ENCODE measurements at regions not wholly inside any gene's neighbourhood (a gene's known extent, or its start where the extent isn't known, plus 50 kb on each side); places are given as distances from the start of the nearest gene placed in this dataset.

DNA sequence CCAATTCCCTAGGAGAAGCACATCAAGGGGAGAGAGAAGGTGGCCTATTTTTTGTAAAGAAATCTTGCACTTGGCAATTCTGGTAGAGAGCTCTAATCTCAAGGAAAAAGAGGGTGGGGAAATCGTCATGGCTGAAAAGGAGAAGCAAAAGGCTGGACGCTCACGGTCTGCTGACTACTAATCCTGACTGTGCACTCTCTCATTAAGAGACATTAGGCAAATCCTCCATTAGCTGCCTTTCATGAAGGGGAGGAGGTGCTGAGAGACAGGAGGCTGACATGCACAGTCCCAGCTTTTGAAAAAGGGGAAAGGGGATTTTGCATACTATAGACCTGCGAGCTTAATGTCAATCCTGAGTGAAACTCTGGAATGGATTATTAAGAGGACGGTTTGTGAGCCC is 170.0 kb downstream of the NR2F2 start (continued):
- TF ChIP-seq EMX1 (CRISPR knock-in tag; IDR thresholded peaks at IDR 0.05), result no peak
- TF ChIP-seq TEAD1 (CRISPR knock-in tag; IDR thresholded peaks at IDR 0.05), result no peak
- no peak for TF ChIP-seq SP1 (CRISPR knock-in tag; conservative IDR thresholded peaks at IDR 0.05)
- TF ChIP-seq GRHL2 (CRISPR knock-in tag; IDR thresholded peaks at IDR 0.05; ENCODE audit: insufficient replicate concordance, severe bottlenecking), result no peak
- TF ChIP-seq ESRRA (CRISPR knock-in tag; IDR thresholded peaks at IDR 0.05; ENCODE audit: borderline replicate concordance), result no peak
- no peak for TF ChIP-seq TP53 (CRISPR knock-in tag; IDR thresholded peaks at IDR 0.05)
- TF ChIP-seq, protein P1, sequence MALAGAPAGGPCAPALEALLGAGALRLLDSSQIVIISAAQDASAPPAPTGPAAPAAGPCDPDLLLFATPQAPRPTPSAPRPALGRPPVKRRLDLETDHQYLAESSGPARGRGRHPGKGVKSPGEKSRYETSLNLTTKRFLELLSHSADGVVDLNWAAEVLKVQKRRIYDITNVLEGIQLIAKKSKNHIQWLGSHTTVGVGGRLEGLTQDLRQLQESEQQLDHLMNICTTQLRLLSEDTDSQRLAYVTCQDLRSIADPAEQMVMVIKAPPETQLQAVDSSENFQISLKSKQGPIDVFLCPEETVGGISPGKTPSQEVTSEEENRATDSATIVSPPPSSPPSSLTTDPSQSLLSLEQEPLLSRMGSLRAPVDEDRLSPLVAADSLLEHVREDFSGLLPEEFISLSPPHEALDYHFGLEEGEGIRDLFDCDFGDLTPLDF (CRISPR knock-in tag; IDR thresholded peaks at IDR 0.05), result no peak
- TF ChIP-seq, protein P2, sequence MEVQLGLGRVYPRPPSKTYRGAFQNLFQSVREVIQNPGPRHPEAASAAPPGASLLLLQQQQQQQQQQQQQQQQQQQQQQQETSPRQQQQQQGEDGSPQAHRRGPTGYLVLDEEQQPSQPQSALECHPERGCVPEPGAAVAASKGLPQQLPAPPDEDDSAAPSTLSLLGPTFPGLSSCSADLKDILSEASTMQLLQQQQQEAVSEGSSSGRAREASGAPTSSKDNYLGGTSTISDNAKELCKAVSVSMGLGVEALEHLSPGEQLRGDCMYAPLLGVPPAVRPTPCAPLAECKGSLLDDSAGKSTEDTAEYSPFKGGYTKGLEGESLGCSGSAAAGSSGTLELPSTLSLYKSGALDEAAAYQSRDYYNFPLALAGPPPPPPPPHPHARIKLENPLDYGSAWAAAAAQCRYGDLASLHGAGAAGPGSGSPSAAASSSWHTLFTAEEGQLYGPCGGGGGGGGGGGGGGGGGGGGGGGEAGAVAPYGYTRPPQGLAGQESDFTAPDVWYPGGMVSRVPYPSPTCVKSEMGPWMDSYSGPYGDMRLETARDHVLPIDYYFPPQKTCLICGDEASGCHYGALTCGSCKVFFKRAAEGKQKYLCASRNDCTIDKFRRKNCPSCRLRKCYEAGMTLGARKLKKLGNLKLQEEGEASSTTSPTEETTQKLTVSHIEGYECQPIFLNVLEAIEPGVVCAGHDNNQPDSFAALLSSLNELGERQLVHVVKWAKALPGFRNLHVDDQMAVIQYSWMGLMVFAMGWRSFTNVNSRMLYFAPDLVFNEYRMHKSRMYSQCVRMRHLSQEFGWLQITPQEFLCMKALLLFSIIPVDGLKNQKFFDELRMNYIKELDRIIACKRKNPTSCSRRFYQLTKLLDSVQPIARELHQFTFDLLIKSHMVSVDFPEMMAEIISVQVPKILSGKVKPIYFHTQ (CRISPR knock-in tag; IDR thresholded peaks at IDR 0.05), result no peak
- TF ChIP-seq, protein P3, sequence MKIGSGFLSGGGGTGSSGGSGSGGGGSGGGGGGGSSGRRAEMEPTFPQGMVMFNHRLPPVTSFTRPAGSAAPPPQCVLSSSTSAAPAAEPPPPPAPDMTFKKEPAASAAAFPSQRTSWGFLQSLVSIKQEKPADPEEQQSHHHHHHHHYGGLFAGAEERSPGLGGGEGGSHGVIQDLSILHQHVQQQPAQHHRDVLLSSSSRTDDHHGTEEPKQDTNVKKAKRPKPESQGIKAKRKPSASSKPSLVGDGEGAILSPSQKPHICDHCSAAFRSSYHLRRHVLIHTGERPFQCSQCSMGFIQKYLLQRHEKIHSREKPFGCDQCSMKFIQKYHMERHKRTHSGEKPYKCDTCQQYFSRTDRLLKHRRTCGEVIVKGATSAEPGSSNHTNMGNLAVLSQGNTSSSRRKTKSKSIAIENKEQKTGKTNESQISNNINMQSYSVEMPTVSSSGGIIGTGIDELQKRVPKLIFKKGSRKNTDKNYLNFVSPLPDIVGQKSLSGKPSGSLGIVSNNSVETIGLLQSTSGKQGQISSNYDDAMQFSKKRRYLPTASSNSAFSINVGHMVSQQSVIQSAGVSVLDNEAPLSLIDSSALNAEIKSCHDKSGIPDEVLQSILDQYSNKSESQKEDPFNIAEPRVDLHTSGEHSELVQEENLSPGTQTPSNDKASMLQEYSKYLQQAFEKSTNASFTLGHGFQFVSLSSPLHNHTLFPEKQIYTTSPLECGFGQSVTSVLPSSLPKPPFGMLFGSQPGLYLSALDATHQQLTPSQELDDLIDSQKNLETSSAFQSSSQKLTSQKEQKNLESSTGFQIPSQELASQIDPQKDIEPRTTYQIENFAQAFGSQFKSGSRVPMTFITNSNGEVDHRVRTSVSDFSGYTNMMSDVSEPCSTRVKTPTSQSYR (CRISPR knock-in tag; IDR thresholded peaks at IDR 0.05), result no peak
- TF ChIP-seq, protein P4, sequence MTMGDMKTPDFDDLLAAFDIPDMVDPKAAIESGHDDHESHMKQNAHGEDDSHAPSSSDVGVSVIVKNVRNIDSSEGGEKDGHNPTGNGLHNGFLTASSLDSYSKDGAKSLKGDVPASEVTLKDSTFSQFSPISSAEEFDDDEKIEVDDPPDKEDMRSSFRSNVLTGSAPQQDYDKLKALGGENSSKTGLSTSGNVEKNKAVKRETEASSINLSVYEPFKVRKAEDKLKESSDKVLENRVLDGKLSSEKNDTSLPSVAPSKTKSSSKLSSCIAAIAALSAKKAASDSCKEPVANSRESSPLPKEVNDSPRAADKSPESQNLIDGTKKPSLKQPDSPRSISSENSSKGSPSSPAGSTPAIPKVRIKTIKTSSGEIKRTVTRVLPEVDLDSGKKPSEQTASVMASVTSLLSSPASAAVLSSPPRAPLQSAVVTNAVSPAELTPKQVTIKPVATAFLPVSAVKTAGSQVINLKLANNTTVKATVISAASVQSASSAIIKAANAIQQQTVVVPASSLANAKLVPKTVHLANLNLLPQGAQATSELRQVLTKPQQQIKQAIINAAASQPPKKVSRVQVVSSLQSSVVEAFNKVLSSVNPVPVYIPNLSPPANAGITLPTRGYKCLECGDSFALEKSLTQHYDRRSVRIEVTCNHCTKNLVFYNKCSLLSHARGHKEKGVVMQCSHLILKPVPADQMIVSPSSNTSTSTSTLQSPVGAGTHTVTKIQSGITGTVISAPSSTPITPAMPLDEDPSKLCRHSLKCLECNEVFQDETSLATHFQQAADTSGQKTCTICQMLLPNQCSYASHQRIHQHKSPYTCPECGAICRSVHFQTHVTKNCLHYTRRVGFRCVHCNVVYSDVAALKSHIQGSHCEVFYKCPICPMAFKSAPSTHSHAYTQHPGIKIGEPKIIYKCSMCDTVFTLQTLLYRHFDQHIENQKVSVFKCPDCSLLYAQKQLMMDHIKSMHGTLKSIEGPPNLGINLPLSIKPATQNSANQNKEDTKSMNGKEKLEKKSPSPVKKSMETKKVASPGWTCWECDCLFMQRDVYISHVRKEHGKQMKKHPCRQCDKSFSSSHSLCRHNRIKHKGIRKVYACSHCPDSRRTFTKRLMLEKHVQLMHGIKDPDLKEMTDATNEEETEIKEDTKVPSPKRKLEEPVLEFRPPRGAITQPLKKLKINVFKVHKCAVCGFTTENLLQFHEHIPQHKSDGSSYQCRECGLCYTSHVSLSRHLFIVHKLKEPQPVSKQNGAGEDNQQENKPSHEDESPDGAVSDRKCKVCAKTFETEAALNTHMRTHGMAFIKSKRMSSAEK (CRISPR knock-in tag; IDR thresholded peaks at IDR 0.05; ENCODE audit: borderline replicate concordance), result no peak
- TF ChIP-seq NR1H2 (CRISPR knock-in tag; IDR thresholded peaks at IDR 0.05), result no peak
- TF ChIP-seq, protein P5, sequence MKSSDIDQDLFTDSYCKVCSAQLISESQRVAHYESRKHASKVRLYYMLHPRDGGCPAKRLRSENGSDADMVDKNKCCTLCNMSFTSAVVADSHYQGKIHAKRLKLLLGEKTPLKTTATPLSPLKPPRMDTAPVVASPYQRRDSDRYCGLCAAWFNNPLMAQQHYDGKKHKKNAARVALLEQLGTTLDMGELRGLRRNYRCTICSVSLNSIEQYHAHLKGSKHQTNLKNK (CRISPR knock-in tag; IDR thresholded peaks at IDR 0.05), result no peak
- TF ChIP-seq, protein P6, sequence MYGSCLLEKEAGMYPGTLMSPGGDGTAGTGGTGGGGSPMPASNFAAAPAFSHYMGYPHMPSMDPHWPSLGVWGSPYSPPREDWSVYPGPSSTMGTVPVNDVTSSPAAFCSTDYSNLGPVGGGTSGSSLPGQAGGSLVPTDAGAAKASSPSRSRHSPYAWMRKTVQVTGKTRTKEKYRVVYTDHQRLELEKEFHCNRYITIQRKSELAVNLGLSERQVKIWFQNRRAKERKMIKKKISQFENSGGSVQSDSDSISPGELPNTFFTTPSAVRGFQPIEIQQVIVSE (CRISPR knock-in tag; IDR thresholded peaks at IDR 0.05; ENCODE audit: borderline replicate concordance), result no peak
- no peak for TF ChIP-seq RORB (CRISPR knock-in tag; IDR thresholded peaks at IDR 0.05)
- TF ChIP-seq, protein P7, sequence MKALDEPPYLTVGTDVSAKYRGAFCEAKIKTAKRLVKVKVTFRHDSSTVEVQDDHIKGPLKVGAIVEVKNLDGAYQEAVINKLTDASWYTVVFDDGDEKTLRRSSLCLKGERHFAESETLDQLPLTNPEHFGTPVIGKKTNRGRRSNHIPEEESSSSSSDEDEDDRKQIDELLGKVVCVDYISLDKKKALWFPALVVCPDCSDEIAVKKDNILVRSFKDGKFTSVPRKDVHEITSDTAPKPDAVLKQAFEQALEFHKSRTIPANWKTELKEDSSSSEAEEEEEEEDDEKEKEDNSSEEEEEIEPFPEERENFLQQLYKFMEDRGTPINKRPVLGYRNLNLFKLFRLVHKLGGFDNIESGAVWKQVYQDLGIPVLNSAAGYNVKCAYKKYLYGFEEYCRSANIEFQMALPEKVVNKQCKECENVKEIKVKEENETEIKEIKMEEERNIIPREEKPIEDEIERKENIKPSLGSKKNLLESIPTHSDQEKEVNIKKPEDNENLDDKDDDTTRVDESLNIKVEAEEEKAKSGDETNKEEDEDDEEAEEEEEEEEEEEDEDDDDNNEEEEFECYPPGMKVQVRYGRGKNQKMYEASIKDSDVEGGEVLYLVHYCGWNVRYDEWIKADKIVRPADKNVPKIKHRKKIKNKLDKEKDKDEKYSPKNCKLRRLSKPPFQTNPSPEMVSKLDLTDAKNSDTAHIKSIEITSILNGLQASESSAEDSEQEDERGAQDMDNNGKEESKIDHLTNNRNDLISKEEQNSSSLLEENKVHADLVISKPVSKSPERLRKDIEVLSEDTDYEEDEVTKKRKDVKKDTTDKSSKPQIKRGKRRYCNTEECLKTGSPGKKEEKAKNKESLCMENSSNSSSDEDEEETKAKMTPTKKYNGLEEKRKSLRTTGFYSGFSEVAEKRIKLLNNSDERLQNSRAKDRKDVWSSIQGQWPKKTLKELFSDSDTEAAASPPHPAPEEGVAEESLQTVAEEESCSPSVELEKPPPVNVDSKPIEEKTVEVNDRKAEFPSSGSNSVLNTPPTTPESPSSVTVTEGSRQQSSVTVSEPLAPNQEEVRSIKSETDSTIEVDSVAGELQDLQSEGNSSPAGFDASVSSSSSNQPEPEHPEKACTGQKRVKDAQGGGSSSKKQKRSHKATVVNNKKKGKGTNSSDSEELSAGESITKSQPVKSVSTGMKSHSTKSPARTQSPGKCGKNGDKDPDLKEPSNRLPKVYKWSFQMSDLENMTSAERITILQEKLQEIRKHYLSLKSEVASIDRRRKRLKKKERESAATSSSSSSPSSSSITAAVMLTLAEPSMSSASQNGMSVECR (CRISPR knock-in tag; IDR thresholded peaks at IDR 0.05; ENCODE audit: borderline replicate concordance), result no peak
- no peak for TF ChIP-seq CBFB (CRISPR knock-in tag; IDR thresholded peaks at IDR 0.05; ENCODE audit: low read depth)

All from WTC11 (cell line).